ENCODE measurements at regions not wholly inside any gene's neighbourhood (a gene's known extent, or its start where the extent isn't known, plus 50 kb on each side); places are given as distances from the start of the nearest gene placed in this dataset.

GRCh38 chr10:121096617-121097431, 245.7 kb downstream of the WDR11 start:
- 42% methylated on average over 8 of the region's 8 CpGs for WGBS
- Histone ChIP-seq H3K4me1 (ENCODE audit: insufficient read depth) (no peaks in the 10 kb centered on the region), H3K36me3 (ENCODE audit: insufficient read depth) (no peaks in the 10 kb centered on the region), H3K4me3 (ENCODE audit: low read depth, low read length) (no peak overlapping the region), H3K27ac (ENCODE audit: low read depth) (no peak overlapping the region)
- no peak for DNase-seq (ENCODE audit: extremely low spot score)

DNA sequence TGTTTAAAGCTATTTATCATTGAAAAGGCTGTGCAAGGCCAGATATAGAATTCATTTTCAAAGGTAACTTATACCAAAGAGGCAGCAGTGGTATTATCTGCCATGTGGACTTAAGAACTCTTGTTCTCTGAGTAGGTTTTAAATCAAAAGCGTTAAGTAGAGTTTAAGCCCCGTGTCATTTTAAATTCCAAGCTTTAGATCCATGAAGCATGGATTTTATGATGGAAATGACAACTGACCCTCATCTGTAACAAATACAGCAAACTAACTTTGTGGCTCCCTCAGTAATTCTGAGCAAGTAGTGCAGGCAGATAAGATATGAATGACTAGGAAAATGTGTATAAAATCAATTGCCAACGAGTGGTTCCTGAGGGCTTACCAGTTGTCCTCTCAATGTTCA, 247.0 kb downstream of the WDR11 start:
- 41% methylated on average over 3 of the region's 3 CpGs for WGBS
- Histone ChIP-seq H3K27ac (ENCODE audit: low read depth) (no peak overlapping the region), H3K4me1 (ENCODE audit: insufficient read depth) (no peaks in the 10 kb centered on the region), H3K36me3 (ENCODE audit: insufficient read depth) (no peaks in the 10 kb centered on the region), H3K4me3 (ENCODE audit: low read depth, low read length) (no peak overlapping the region)
- DNase-seq (ENCODE audit: extremely low spot score) = no peak

DNA sequence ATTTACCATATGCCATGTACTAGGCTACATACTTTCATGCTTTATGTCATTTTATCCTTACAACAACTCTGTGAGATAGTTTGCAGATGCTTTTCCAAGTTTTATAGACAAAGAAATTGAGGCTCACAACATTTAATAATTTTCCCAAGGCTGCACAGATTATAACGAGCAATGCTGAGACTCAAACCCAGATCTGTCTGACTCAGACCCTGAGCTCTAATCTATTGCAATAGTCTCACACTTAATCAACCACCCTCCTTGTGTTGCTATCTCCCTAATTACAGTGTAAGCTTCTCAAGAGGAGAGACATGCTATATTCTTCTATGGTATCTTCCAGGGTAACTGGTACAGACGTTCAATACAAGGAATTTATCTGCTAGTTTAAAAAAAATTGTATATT, 247.6 kb downstream of the WDR11 start:
- Histone ChIP-seq H3K4me1 (ENCODE audit: insufficient read depth) (no peaks in the 10 kb centered on the region), H3K4me3 (ENCODE audit: low read depth, low read length) (no peak overlapping the region), H3K27ac (ENCODE audit: low read depth) (no peak overlapping the region), H3K36me3 (ENCODE audit: insufficient read depth) (no peaks in the 10 kb centered on the region)
- WGBS = 53% methylated on average over 2 of the region's 2 CpGs
- DNase-seq (ENCODE audit: extremely low spot score) = no peak

- H3K4me1 ChIP-seq (ENCODE audit: insufficient read depth) = no peaks in the 10 kb centered on the region
- 72% methylated on average over 5 of the region's 5 CpGs for WGBS
- no peak overlapping the region for H3K4me3 ChIP-seq (ENCODE audit: low read depth, low read length)
- H3K27ac ChIP-seq (ENCODE audit: low read depth) = no peak overlapping the region
- no peak for DNase-seq (ENCODE audit: extremely low spot score)
- no peaks in the 10 kb centered on the region for H3K36me3 ChIP-seq (ENCODE audit: insufficient read depth)
Observed at GRCh38 chr10:121099181-121099580, 248.0 kb downstream of the WDR11 start.

DNA sequence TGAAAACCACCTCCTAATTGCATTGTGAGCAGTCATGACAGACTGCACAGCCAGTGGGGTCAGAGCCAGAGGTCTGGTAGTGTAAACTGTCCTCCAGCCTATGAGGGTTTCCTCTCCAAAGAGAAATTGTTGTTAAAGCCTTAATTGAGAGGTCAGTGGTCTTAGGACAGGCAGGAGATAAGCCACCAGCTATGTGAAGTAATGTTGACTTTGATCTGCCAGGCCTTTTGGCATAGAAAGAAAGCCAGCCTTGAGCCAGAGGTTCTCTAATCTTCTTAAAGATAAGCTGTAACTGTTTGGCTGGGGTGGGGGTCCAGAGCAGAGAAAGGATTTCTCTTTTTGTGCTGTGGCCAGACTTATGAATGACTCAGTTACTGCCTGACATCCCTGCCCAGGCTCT, 248.4 kb downstream of the WDR11 start:
- Histone ChIP-seq H3K27ac (ENCODE audit: low read depth) (no peak overlapping the region), H3K4me1 (ENCODE audit: insufficient read depth) (no peaks in the 10 kb centered on the region), H3K36me3 (ENCODE audit: insufficient read depth) (no peaks in the 10 kb centered on the region), H3K4me3 (ENCODE audit: low read depth, low read length) (no peak overlapping the region)
- DNase-seq (ENCODE audit: extremely low spot score) = no peak

DNA sequence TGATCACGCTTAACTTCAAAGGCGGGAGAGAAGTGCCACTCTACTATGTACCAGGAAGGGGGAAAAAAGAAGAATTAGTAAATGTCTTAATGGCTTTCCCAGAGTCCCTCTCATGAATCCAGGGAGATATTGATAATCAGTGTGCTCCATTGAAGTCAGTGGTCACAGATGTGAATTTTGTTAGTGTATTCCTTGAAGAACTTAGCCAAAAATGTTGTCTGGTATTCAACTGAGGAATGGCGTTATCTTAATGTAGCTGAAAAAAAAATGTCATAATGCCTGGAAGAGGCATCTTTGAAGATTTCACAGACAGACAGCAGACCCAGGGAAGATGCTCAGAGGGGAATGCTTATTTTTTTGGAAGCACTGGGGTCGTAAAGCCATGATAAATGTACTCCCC, 250.4 kb downstream of the WDR11 start:
- H3K27ac ChIP-seq (ENCODE audit: low read depth) = no peak overlapping the region
- no peaks in the 10 kb centered on the region for H3K4me1 ChIP-seq (ENCODE audit: insufficient read depth)
- 80% methylated on average over 4 of the region's 4 CpGs for WGBS
- H3K36me3 ChIP-seq (ENCODE audit: insufficient read depth) = no peaks in the 10 kb centered on the region
- no peak for DNase-seq (ENCODE audit: extremely low spot score)
- H3K4me3 ChIP-seq (ENCODE audit: low read depth, low read length) = no peak overlapping the region

GRCh38 chr10:121102706-121103105, 251.5 kb downstream of the WDR11 start:
- DNase-seq (ENCODE audit: extremely low spot score) = no peak
- WGBS = 84% methylated on average over 4 of the region's 4 CpGs

DNA sequence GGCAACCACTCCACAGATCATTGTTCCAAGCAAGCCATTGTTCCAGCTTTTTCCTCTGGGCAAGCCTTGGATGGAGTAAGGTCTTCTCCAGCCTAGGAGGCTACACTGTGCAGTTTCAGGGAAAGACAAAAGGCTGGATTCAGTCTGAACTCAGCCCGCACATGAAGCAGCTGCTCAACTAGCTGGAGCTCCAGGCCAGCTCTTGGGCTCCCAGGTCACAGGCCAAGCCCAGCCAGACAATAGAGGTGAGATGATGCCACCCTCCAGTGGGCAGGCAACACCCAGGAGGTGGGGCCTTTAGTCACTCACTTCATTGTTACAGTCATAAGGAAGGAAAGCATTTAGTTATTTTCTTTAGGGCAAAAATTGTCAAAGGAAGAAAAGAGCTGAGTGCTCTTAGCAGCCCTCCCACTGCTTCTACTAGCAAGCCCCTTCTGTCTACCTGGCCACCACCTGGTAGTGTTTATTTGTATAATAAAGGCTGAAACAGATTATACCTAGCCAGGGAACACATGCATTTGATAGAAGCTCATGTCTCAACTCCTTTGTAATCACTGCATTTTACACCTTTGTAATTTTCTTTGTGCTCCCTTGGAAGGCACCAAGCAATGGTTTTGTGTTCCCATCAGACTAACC, 253.4 kb downstream of the WDR11 start:
- no peak for DNase-seq (ENCODE audit: extremely low spot score)
- Histone ChIP-seq H3K4me3 (ENCODE audit: low read depth, low read length) (no peak overlapping the region), H3K36me3 (ENCODE audit: insufficient read depth) (no peaks in the 10 kb centered on the region), H3K4me1 (ENCODE audit: insufficient read depth) (no peaks in the 10 kb centered on the region), H3K27ac (ENCODE audit: low read depth) (no peak overlapping the region)
- 94% methylated on average over 1 of the region's 1 CpG for WGBS

More at GRCh38 chr10:121102706-121103105, 251.5 kb downstream of the WDR11 start:
- no peak overlapping the region for H3K27ac ChIP-seq (ENCODE audit: low read depth)
- H3K4me1 ChIP-seq (ENCODE audit: insufficient read depth) = no peaks in the 10 kb centered on the region
- no peaks in the 10 kb centered on the region for H3K36me3 ChIP-seq (ENCODE audit: insufficient read depth)
- no peak overlapping the region for H3K4me3 ChIP-seq (ENCODE audit: low read depth, low read length)

DNA sequence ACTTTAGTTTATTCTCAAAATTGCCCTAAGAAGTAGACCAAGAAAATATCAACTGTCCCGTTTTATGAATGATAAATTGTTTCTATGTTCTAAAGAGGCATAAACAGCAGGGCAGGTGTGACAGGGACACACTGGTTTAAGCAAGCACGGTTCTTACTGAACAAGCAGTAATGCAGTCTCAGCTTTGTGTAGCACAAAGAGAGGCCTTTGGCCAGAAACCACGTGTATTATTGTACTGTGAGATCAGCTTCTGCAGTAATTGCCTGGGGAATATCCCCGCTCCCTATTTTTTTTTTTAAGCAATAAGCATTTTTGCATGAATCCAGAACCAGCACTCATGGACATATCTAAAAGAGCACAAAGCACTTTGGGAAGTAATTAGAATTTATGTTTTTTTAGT, 255.4 kb downstream of the WDR11 start:
- H3K36me3 ChIP-seq (ENCODE audit: insufficient read depth) = no peaks in the 10 kb centered on the region
- DNase-seq (ENCODE audit: extremely low spot score) = no peak
- no peak overlapping the region for H3K4me3 ChIP-seq (ENCODE audit: low read depth, low read length)
- 78% methylated on average over 4 of the region's 4 CpGs for WGBS
- H3K27ac ChIP-seq (ENCODE audit: low read depth) = no peak overlapping the region
- no peaks in the 10 kb centered on the region for H3K4me1 ChIP-seq (ENCODE audit: insufficient read depth)

- no peaks in the 10 kb centered on the region for H3K36me3 ChIP-seq (ENCODE audit: insufficient read depth)
- no peaks in the 10 kb centered on the region for H3K4me1 ChIP-seq (ENCODE audit: insufficient read depth)
- no peak overlapping the region for H3K27ac ChIP-seq (ENCODE audit: low read depth)
- no peak overlapping the region for H3K4me3 ChIP-seq (ENCODE audit: low read depth, low read length)
- 88% methylated on average over 3 of the region's 3 CpGs for WGBS
- DNase-seq (ENCODE audit: extremely low spot score) = no peak
Observed at GRCh38 chr10:121108051-121108450, 256.9 kb downstream of the WDR11 start.

GRCh38 chr10:121110369-121110768, 259.2 kb downstream of the WDR11 start:
- no peak for DNase-seq (ENCODE audit: extremely low spot score)
- Histone ChIP-seq H3K27ac (ENCODE audit: low read depth) (no peak overlapping the region), H3K4me1 (ENCODE audit: insufficient read depth) (no peaks in the 10 kb centered on the region), H3K36me3 (ENCODE audit: insufficient read depth) (no peaks in the 10 kb centered on the region), H3K4me3 (ENCODE audit: low read depth, low read length) (no peak overlapping the region)

GRCh38 chr10:121112136-121112535, 261.0 kb downstream of the WDR11 start:
- WGBS = 48% methylated on average over 1 of the region's 1 CpG
- no peaks in the 10 kb centered on the region for H3K4me1 ChIP-seq (ENCODE audit: insufficient read depth)
- H3K4me3 ChIP-seq (ENCODE audit: low read depth, low read length) = no peak overlapping the region
- no peaks in the 10 kb centered on the region for H3K36me3 ChIP-seq (ENCODE audit: insufficient read depth)
- no peak overlapping the region for H3K27ac ChIP-seq (ENCODE audit: low read depth)
- DNase-seq (ENCODE audit: extremely low spot score) = no peak

DNA sequence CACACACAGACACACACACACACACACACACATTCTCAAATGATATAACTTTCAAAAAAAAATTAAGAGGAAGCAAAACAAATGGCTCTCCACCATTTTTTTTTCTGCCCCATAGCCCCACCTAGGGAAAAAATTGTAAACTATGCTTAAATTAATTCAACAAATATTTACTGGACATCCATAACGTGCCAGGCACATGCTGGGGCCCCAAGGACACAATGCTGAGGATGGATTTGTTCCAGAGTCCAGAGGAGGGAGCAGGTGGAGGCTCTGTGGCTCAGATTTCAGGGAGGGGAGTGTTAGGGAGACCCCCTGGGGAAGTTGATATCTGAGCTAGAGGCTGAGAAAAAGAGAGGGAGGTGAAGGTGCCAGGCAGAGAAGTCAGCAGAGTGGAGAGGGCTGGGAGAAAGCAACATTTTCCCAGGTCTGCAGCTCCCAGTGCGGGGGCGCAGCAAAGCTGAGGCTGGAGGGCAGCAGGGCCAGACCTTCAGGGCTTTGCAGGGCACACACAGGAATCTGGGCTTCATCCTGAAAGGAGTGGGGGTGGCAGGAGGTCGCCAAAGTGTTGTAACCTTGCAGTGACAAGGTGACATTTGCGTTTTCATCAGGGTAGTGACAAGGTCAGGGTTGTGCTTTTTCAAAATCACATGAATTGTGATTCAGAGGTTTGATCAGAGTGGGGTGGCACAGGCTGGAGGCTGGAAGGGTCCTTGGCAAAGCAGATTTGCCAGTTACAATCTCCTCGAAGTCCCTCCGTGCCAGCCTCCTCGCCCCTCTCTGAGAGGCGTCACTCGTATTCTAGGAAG, 261.6 kb downstream of the WDR11 start:
- Histone ChIP-seq H3K36me3 (ENCODE audit: insufficient read depth) (no peaks in the 10 kb centered on the region), H3K4me3 (ENCODE audit: low read depth, low read length) (no peak overlapping the region), H3K27ac (ENCODE audit: low read depth) (no peak overlapping the region), H3K4me1 (ENCODE audit: insufficient read depth) (no peaks in the 10 kb centered on the region)
- WGBS = 79% methylated on average over 10 of the region's 10 CpGs
- no peak for DNase-seq (ENCODE audit: extremely low spot score)

DNA sequence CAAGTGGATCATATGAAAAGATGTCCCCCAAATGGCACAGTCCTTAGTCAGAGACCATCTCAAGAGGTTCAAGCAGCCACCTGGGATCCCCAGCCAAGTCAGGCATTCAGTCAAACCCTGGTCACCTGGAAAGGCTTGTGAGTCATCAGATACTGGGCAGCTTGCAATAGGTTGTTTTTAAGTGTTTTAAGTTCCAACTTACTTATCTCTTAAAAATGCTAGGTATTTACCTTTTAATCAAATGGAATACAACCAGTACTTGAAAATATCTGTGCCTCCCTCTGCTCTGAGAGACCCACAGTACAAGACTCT, 262.2 kb downstream of the WDR11 start:
- Histone ChIP-seq H3K4me1 (ENCODE audit: insufficient read depth) (no peaks in the 10 kb centered on the region), H3K4me3 (ENCODE audit: low read depth, low read length) (no peak overlapping the region), H3K36me3 (ENCODE audit: insufficient read depth) (no peaks in the 10 kb centered on the region), H3K27ac (ENCODE audit: low read depth) (no peak overlapping the region)
- DNase-seq (ENCODE audit: extremely low spot score) = no peak
